ENCODE measurements at regions not wholly inside any gene's neighbourhood (a gene's known extent, or its start where the extent isn't known, plus 50 kb on each side); places are given as distances from the start of the nearest gene placed in this dataset.

- no peak for TF ChIP-seq CTCF (IDR thresholded peaks at IDR 0.05; ENCODE audit: unreplicated experiment)
- no peak for DNase-seq (ENCODE audit: low spot score)
- Mint-ChIP-seq H3K36me3 (ENCODE audit: low read depth, unreplicated experiment) (no peaks in the 10 kb centered on the region), H3K4me1 (ENCODE audit: unreplicated experiment) (peaks cover 25% of the 10 kb centered on the region), H3K27me3 (ENCODE audit: unreplicated experiment) (no peaks in the 10 kb centered on the region), H3K4me3 (ENCODE audit: unreplicated experiment) (no peak overlapping the region), H3K27ac (ENCODE audit: unreplicated experiment) (peak overlapping the region; percentile 72), H3K9me3 (ENCODE audit: unreplicated experiment) (no peaks in the 10 kb centered on the region)
Observed at GRCh38 chr11:106471276-106471675, 393.8 kb downstream of the AASDHPPT start.

GRCh38 chr11:106473089-106473722, 395.7 kb downstream of the AASDHPPT start:
- H3K27ac Mint-ChIP-seq (ENCODE audit: unreplicated experiment), result no peak overlapping the region
- no peaks in the 10 kb centered on the region for H3K27me3 Mint-ChIP-seq (ENCODE audit: unreplicated experiment)
- no peak for DNase-seq (ENCODE audit: low spot score)
- no peak for TF ChIP-seq CTCF (IDR thresholded peaks at IDR 0.05; ENCODE audit: unreplicated experiment)
- no peak overlapping the region for H3K4me3 Mint-ChIP-seq (ENCODE audit: unreplicated experiment)
- no peaks in the 10 kb centered on the region for H3K36me3 Mint-ChIP-seq (ENCODE audit: low read depth, unreplicated experiment)
- no peaks in the 10 kb centered on the region for H3K9me3 Mint-ChIP-seq (ENCODE audit: unreplicated experiment)
- peaks cover 36% of the 10 kb centered on the region for H3K4me1 Mint-ChIP-seq (ENCODE audit: unreplicated experiment)

- Mint-ChIP-seq H3K4me3 (ENCODE audit: unreplicated experiment) (no peak overlapping the region), H3K27ac (ENCODE audit: unreplicated experiment) (no peak overlapping the region), H3K4me1 (ENCODE audit: unreplicated experiment) (peaks cover 34% of the 10 kb centered on the region), H3K9me3 (ENCODE audit: unreplicated experiment) (no peaks in the 10 kb centered on the region), H3K27me3 (ENCODE audit: unreplicated experiment) (no peaks in the 10 kb centered on the region), H3K36me3 (ENCODE audit: low read depth, unreplicated experiment) (no peaks in the 10 kb centered on the region)
- DNase-seq (ENCODE audit: low spot score), result no peak
- TF ChIP-seq CTCF (IDR thresholded peaks at IDR 0.05; ENCODE audit: unreplicated experiment), result no peak
Observed at GRCh38 chr11:106474274-106474673, 396.8 kb downstream of the AASDHPPT start.

- Mint-ChIP-seq H3K27me3 (ENCODE audit: unreplicated experiment) (no peaks in the 10 kb centered on the region), H3K4me3 (ENCODE audit: unreplicated experiment) (no peak overlapping the region), H3K4me1 (ENCODE audit: unreplicated experiment) (peaks cover 36% of the 10 kb centered on the region), H3K9me3 (ENCODE audit: unreplicated experiment) (no peaks in the 10 kb centered on the region), H3K27ac (ENCODE audit: unreplicated experiment) (no peak overlapping the region), H3K36me3 (ENCODE audit: low read depth, unreplicated experiment) (no peaks in the 10 kb centered on the region)
- TF ChIP-seq CTCF (IDR thresholded peaks at IDR 0.05; ENCODE audit: unreplicated experiment), result no peak
- DNase-seq (ENCODE audit: low spot score), result no peak
Observed at GRCh38 chr11:106475181-106475580, 397.7 kb downstream of the AASDHPPT start.

- Mint-ChIP-seq H3K27me3 (ENCODE audit: unreplicated experiment) (no peaks in the 10 kb centered on the region), H3K36me3 (ENCODE audit: low read depth, unreplicated experiment) (no peaks in the 10 kb centered on the region), H3K4me3 (ENCODE audit: unreplicated experiment) (no peak overlapping the region), H3K9me3 (ENCODE audit: unreplicated experiment) (no peaks in the 10 kb centered on the region), H3K27ac (ENCODE audit: unreplicated experiment) (no peak overlapping the region), H3K4me1 (ENCODE audit: unreplicated experiment) (peaks cover 18% of the 10 kb centered on the region)
- no peak for TF ChIP-seq CTCF (IDR thresholded peaks at IDR 0.05; ENCODE audit: unreplicated experiment)
- no peak for DNase-seq (ENCODE audit: low spot score)
Observed at GRCh38 chr11:106477776-106478175, 400.3 kb downstream of the AASDHPPT start.

Measured in endothelial cell (in vitro differentiated cells).